NCI-H146 (cell line): ENCODE measurements at regions not wholly inside any gene's neighbourhood (a gene's known extent, or its start where the extent isn't known, plus 50 kb on each side); places are given as distances from the start of the nearest gene placed in this dataset.
"Not testable (repeated sequence)": the region's sequence is repeated elsewhere in the genome, so short reads cannot be mapped to it uniquely, and the experiment has no call there.

Experiments used
- DNase-seq: peaks from one replicate; lab custom pipeline; 2025; lab: John Stamatoyannopoulos, UW

GRCh38 chr12:131250028-131250950, 296.6 kb downstream of the ADGRD1 start:
- no peak for DNase-seq

GRCh38 chr12:131250951-131251315, 297.2 kb downstream of the ADGRD1 start:
- DNase-seq, result no peak

DNA sequence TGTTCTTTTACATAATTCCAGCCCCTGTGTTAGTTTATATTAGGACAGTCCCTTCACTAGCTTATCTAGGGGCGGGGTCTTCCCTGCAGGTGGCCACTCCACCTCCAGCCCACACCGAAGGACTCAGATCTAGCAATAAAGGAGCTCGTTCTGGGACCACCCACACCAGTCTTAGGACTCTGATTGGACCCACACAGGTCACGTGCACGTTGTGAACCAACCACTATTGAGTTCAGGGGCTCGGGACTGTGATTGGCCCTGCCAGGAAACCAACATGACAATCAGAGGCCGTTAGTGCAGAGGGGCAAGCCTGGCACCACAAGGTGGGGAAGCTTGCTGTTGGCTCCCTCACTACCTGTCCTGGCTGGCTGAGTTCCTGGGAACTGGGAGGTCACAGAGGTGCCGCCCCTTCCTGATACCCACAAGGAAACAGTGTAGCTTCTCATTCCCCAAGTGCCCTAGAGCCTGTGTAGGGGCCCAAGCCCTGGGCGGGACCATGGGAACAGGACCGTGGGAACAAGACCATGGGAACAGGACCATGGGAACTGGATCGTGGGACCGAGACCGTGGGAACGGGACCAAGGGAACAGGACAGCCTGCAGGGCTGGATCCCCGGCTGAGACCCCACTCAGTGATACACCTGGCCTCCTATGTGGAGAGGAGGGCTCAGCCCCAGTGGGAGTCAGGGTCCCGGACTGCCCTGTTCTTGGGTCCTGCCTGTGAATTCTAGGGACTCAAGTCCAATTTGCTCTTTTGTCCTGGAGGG, 297.8 kb downstream of the ADGRD1 start:
- DNase-seq, result no peak

DNA sequence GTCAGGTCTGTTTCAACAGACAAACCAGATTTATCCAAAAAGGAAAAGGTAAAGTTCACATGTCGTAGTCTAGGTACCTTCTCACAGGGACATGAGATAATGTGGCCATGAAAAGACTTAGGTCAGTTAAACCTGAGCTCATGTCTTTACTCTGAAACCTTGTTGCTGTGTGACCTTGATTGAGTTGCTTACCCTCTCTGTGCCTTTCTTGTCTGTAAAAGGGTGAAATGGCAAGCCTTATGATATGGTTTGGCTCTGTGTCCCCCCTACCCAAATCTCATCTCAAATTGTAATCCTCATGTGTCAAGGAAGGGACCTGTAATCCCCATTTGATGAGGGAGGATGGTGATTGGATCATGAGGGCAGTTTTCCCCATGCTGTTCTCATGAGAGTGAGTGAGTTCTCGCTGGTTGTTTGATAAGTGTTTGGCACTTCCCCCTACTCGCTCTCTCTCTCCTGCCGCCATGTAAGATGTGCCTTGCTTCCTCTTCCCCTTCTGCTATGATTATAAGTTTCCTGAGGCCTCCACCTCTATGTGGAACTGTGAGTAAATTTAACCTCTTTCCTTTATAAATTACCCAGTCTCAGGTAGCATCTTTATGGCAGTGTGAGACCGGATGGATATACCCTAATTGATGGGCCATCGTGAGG, 299.8 kb downstream of the ADGRD1 start:
- DNase-seq, result no peak

DNA sequence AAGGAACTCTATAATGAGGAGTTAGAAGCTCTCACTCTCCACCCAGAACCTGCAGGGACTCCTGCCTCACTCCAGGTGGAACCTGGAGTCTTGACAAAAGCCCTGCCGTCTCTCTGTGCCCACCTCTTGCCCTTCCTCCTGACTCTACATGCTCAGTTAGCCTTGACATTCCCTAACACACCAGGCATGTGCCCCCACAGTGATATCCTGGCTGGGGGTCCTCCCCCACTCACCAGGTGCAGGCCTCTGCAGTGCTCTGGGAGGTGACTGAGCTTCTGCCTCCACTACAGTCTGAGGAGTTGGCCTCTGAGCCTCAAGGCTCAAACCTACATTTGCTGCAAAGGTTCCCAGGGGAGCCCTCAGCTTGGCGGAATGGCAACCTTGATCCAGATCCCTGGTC, 300.7 kb downstream of the ADGRD1 start:
- no peak for DNase-seq

- no peak for DNase-seq
These were observed 304.7 kb downstream of the ADGRD1 start for GRCh38 chr12:131258398-131258797.

DNA sequence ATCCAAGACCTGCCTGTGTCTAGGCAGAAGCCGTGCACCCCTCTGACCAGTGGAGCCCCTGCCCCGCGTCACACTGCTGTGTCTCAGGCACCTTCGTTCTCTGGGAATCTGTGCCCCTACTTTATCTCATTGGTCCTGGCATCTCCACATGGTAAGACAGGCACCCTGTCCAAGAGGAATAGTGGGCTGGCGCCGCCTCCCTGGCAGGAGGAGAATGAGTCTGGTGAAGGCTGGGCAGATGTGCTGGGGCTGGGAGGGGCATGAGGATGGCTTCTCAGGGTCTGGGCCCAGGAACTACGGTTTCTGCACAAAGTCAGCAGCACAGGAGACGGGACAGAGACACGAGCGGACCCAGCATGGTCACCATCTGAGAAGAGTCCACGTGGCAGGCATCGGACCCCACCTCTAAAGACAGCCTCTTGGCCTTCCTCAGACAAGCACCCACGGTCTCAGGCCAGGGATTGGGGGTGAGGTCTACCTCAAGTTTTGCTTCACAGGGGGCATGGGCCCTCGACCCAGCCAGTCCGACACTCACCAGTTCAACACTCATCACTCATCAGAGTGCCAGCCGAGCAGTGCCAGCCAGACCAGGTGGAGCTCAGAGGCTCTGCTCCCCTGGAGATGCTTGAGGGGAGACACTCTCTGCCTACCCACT, 306.7 kb downstream of the ADGRD1 start:
- DNase-seq, result no peak

GRCh38 chr12:131260954-131261353, 307.2 kb downstream of the ADGRD1 start:
- no peak for DNase-seq

DNA sequence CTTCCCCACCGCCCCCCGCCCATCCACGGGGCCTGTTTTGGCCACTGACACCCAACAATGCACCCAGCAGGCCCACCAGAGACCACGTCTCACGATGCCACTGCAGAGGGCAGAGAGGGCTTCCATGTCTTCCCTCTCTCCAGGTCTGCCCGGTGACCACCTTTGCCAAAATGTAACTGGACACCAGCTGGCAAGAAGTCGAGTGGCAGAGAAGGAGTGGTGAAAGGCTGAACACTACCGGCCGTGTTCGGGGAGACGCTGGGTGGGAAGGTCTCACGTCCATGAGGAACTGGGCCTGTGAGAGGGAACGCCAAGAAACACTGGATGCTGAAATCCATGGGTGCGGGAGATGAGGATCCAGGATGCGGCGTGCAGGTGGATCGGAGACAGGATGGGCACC, 308.2 kb downstream of the ADGRD1 start:
- no peak for DNase-seq

GRCh38 chr12:131263626-131264025, 309.9 kb downstream of the ADGRD1 start:
- DNase-seq, result no peak

GRCh38 chr12:131264635-131265034, 310.9 kb downstream of the ADGRD1 start:
- DNase-seq, result no peak

- DNase-seq, result no peak
These were observed 313.1 kb downstream of the ADGRD1 start for GRCh38 chr12:131266591-131267467.

DNA sequence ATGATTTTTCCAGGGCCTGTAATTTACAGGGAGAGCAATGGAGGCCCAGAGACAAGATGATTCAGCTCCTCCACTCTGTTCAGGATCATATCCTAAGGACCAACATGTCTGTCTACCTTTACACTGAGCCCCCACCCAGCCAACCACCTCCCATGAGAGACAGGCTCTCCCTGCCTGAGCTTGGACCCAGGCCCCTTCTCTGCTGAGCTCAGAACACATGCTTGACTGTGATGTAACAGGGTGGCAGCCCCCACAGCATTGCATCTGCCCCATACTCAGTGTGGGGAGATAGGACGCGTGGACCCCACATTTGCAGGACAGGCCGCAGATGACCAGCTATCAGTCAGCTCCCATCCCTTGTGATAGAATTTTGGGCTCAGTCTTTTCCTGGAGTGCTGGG, 313.9 kb downstream of the ADGRD1 start:
- DNase-seq, result no peak

- not testable (repeated sequence) for DNase-seq
These were observed 314.4 kb downstream of the ADGRD1 start for GRCh38 chr12:131268123-131268522.

DNA sequence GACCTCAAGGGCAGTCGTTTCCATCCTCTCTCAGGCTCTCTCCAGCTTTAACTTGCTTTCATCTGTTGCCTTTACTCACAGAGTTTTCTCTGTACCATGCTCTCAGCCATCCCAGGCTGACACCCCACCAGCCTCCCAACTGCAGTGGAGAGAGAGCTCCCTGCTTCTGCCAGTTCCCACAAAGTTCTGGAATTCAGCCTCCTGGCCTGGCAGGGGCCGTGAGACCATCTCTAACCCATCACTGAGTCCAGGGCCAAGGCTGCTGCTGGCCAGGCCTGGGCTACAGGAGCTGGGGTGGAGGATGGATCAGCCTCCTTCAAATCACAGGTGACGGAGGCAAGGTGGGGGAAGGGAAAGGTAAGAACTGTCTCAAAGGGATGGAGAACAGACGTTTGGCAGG, 314.9 kb downstream of the ADGRD1 start:
- DNase-seq, result not testable (repeated sequence)

DNA sequence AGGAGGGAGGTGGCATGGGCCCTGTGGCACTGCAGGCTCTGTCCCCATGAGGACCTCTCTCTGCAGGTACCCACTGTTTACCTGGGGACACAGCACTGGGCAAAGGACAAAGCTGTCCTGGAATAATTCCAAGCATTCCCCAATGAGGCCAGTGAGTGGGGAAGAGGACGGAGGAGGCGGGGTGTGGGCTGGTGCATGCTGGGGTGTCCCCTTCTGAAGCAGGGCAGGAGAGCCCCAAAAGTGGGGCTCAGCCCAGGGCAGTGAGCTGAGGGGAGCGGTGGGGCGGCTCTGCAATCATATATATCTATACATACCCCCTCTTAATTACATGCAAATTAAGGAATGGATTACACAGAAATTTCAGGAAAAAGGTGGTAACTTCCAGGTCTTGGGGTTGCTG, 315.8 kb downstream of the ADGRD1 start:
- no peak for DNase-seq

DNA sequence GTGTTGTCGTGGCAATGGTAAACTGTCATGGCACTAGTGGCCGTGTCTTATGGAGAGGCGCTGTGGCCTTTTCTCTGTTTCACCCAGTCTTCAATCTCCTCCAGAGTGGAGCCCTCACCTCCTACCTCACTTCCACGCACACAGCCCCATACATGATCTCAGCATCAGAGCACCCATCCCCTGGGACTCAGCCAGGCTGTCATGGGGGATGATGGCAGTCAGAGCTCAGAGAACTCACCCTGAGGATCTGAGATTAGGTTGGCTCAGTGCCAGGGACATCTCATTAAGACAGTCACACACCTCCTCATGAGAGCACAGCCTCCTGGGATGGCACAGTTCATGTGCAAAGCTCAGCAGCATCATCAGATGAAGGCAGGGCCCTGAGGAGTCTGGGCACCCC, 316.3 kb downstream of the ADGRD1 start:
- DNase-seq, result not testable (repeated sequence)

DNA sequence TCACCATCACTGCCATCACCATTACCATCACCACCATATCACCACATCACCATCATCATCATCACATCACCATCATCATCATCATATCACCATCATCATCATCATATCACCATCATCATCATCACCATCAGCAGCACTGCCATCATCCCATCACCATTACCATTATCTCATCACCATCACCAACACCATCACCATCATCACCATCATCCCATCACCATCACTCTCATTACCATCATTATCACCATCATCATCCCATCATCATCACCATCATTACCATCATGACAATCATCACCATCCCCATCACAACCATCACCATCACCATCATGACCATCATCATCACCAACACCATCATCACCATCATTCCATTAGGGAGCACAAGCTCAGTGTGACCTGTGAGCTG, 318.0 kb downstream of the ADGRD1 start:
- no peak for DNase-seq

DNA sequence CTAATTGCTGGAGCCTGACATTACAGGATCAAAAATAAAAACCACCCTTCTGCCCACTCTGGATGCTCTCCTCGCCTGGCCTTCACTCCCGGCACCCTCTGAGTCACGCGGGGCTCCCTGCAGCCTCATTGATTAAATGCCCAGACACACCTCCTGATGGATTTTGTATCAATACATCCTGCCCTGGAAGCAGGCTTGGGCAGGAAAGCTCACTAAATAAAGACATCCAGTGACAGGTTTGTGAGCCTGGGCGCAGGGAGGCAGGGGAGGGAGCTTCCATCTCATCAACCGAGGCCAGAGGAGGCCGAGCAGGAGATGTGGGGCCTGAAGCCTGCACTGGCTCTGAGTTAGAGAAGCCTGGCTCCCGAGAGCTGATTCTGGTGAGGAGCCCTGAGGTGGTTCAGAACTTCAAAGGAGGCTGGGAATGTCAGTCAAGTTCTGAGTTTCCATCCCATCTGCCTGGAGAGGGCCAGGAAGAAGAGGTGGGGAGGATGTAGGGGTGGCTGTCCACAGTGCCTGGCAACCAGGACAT, 318.6 kb downstream of the ADGRD1 start:
- not testable (repeated sequence) for DNase-seq

- no peak for DNase-seq
These were observed 319.7 kb downstream of the ADGRD1 start for GRCh38 chr12:131273291-131273845.

DNA sequence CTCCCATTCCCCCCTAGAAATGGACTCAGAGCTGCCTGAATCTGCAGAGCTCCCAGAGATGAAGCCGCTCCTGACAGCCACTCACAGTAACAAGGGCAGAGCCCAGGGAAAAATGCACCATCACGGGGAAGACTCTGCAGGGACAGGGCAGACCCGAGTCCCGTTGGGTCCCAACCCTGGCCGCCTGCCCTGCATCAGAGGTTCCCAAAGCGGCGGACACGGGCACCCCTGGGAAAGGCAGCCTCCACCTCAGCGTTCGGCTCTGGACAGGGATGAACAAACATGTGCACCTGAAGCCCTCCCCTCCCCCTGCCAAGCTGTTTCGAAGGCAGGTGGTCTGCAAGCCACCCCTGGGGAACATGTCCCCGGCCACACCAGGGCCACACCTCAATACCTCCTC, 320.4 kb downstream of the ADGRD1 start:
- no peak for DNase-seq
